Osteoblast (primary cell): ENCODE measurements at regions not wholly inside any gene's neighbourhood (a gene's known extent, or its start where the extent isn't known, plus 50 kb on each side); places are given as distances from the start of the nearest gene placed in this dataset.

Source experiments
- DNase-seq: peaks from one replicate; pipeline ENCODE4 v3.0.0; 2011; ENCODE audit warnings: low spot score, mixed read lengths; ENCODE audit not compliant: insufficient read length; ENCODE audit errors: missing footprints
- H2AFZ ChIP-seq: 2 replicates; pipeline ENCODE4 v1.6.0; 2011; ENCODE audit warnings: mild to moderate bottlenecking, low read length
- H3K27ac ChIP-seq: 2 replicates; pipeline ENCODE4 v1.5.1; 2011; ENCODE audit warnings: mild to moderate bottlenecking, low read depth, low read length, moderate library complexity
- H3K27me3 ChIP-seq: 2 replicates; pipeline ENCODE4 v1.6.0; 2012; ENCODE audit warnings: mild to moderate bottlenecking, control low read depth, inconsistent platforms, low read length, moderate library complexity; ENCODE audit not compliant: insufficient read depth
- H3K36me3 ChIP-seq: 2 replicates; pipeline ENCODE4 v1.5.1; 2011; ENCODE audit warnings: mild to moderate bottlenecking, low read length, control low read depth, moderate library complexity; ENCODE audit not compliant: insufficient read depth
- H3K4me1 ChIP-seq: 2 replicates; pipeline ENCODE4 v1.5.1; 2011; ENCODE audit warnings: mild to moderate bottlenecking, low read length, control low read depth, moderate library complexity; ENCODE audit not compliant: insufficient read depth
- H3K4me2 ChIP-seq: 2 replicates; pipeline ENCODE4 v1.6.0; 2011; ENCODE audit warnings: mild to moderate bottlenecking, low read length; ENCODE audit not compliant: insufficient read depth
- H3K4me3 ChIP-seq: fragments of 200-600 bp; sonication (generic); 3 replicates; pipeline ENCODE4 v1.5.1; 2012; ENCODE audit warnings: mild to moderate bottlenecking, low read length, inconsistent platforms; ENCODE audit not compliant: insufficient read depth
- H3K79me2 ChIP-seq: 2 replicates; pipeline ENCODE4 v1.6.0; 2012; ENCODE audit warnings: mild to moderate bottlenecking, low read length, control low read depth, inconsistent platforms; ENCODE audit not compliant: insufficient read depth
- H3K9me3 ChIP-seq: 2 replicates; pipeline ENCODE4 v1.5.1; 2011; ENCODE audit warnings: low read depth, low read length, control low read depth
- H4K20me1 ChIP-seq: 2 replicates; pipeline ENCODE4 v1.6.0; 2012; ENCODE audit warnings: mild to moderate bottlenecking, low read length, control low read depth; ENCODE audit not compliant: insufficient read depth
- CTCF ChIP-seq: IDR thresholded peaks from 2 replicates; pipeline ENCODE4 v1.5.1; 2011; ENCODE audit warnings: mild to moderate bottlenecking, low read depth, low read length, moderate library complexity; ENCODE audit errors: extremely low read depth

GRCh38 chr5:9851458-9851857 lies 221.3 kb upstream of the TAS2R1 start:
- peaks cover 4% of the 10 kb centered on the region for H3K4me1 ChIP-seq
- no peaks in the 10 kb centered on the region for H3K36me3 ChIP-seq
- H3K9me3 ChIP-seq = no peaks in the 10 kb centered on the region
- H3K27ac ChIP-seq = no peak overlapping the region
- peak; percentile 86 for DNase-seq
- TF ChIP-seq CTCF = peak; percentile 38
- no peak overlapping the region for H2AFZ ChIP-seq
- no peaks in the 10 kb centered on the region for H3K79me2 ChIP-seq
- H4K20me1 ChIP-seq = no peaks in the 10 kb centered on the region
- H3K4me2 ChIP-seq = no peak overlapping the region
- H3K27me3 ChIP-seq = no peaks in the 10 kb centered on the region
- no peak overlapping the region for H3K4me3 ChIP-seq

- no peaks in the 10 kb centered on the region for H3K36me3 ChIP-seq
- DNase-seq = no peak
Measured at GRCh38 chr5:9850456-9850855, 220.3 kb upstream of the TAS2R1 start.

GRCh38 chr5:9847631-9848030 lies 217.5 kb upstream of the TAS2R1 start:
- no peaks in the 10 kb centered on the region for H3K79me2 ChIP-seq
- no peak for TF ChIP-seq CTCF
- no peaks in the 10 kb centered on the region for H4K20me1 ChIP-seq
- peaks cover 4% of the 10 kb centered on the region for H3K4me1 ChIP-seq
- DNase-seq = no peak
- no peaks in the 10 kb centered on the region for H3K27me3 ChIP-seq
- H3K36me3 ChIP-seq = no peaks in the 10 kb centered on the region
- no peaks in the 10 kb centered on the region for H3K9me3 ChIP-seq
- H3K4me2 ChIP-seq = no peak overlapping the region
- no peak overlapping the region for H2AFZ ChIP-seq
- no peak overlapping the region for H3K27ac ChIP-seq
- no peak overlapping the region for H3K4me3 ChIP-seq

More at GRCh38 chr5:9850456-9850855, 220.3 kb upstream of the TAS2R1 start:
- H3K4me1 ChIP-seq = peaks cover 4% of the 10 kb centered on the region
- H3K79me2 ChIP-seq = no peaks in the 10 kb centered on the region
- H3K9me3 ChIP-seq = no peaks in the 10 kb centered on the region
- no peak for TF ChIP-seq CTCF
- no peak overlapping the region for H3K4me2 ChIP-seq
- H4K20me1 ChIP-seq = no peaks in the 10 kb centered on the region
- H3K4me3 ChIP-seq = no peak overlapping the region
- no peaks in the 10 kb centered on the region for H3K27me3 ChIP-seq
- H2AFZ ChIP-seq = no peak overlapping the region
- H3K27ac ChIP-seq = no peak overlapping the region

GRCh38 chr5:9845185-9845584 lies 215.0 kb upstream of the TAS2R1 start:
- H3K4me1 ChIP-seq = no peaks in the 10 kb centered on the region
- peaks cover 4% of the 10 kb centered on the region for H3K27me3 ChIP-seq
- no peak overlapping the region for H3K4me2 ChIP-seq
- no peak for TF ChIP-seq CTCF
- no peaks in the 10 kb centered on the region for H3K79me2 ChIP-seq
- H3K9me3 ChIP-seq = peaks cover 2% of the 10 kb centered on the region
- no peaks in the 10 kb centered on the region for H3K36me3 ChIP-seq
- DNase-seq = no peak
- H3K4me3 ChIP-seq = no peak overlapping the region
- H3K27ac ChIP-seq = no peak overlapping the region
- H4K20me1 ChIP-seq = no peaks in the 10 kb centered on the region
- no peak overlapping the region for H2AFZ ChIP-seq
